SK-N-SH (cell line): ENCODE measurements at regions not wholly inside any gene's neighbourhood (a gene's known extent, or its start where the extent isn't known, plus 50 kb on each side); places are given as distances from the start of the nearest gene placed in this dataset.

ENCODE experiments used
- CHD2 ChIP-seq: fragments of 150-350 bp; IDR thresholded peaks from 2 replicates; pipeline ENCODE4 v1.6.1; 2018; ENCODE audit warnings: low read length; ENCODE audit not compliant: partially characterized antibody
- EZH2phosphoT487 ChIP-seq: fragments of 200-600 bp; sonication (generic); IDR thresholded peaks from 2 replicates; pipeline ENCODE4 v1.6.1; 2017; ENCODE audit warnings: low read depth, mixed run types, mild to moderate bottlenecking, antibody characterized with exemption, moderate library complexity, borderline replicate concordance
- JUND ChIP-seq: IDR thresholded peaks from 2 replicates; pipeline ENCODE4 v1.4.0; 2012
- MXI1 ChIP-seq: IDR thresholded peaks from 2 replicates; pipeline ENCODE4 v1.6.1; 2012; ENCODE audit warnings: mild to moderate bottlenecking, low read depth, low read length, improper control_type of control experiment
- NFIC ChIP-seq: IDR thresholded peaks from 2 replicates; pipeline ENCODE4 v1.4.0; 2012; ENCODE audit warnings: borderline replicate concordance
- RCOR1 ChIP-seq: fragments of 150-350 bp; IDR thresholded peaks from 2 replicates; pipeline ENCODE4 v1.6.1; 2017; ENCODE audit warnings: antibody characterized with exemption, low read length
- RXRA ChIP-seq: IDR thresholded peaks from 2 replicates; pipeline ENCODE4 v1.4.0; 2012; ENCODE audit warnings: low read depth, mild to moderate bottlenecking, borderline replicate concordance
- SIN3A ChIP-seq: IDR thresholded peaks from 2 replicates; pipeline ENCODE4 v1.6.1; 2012; ENCODE audit warnings: low read depth, mild to moderate bottlenecking, low read length, moderate library complexity, borderline replicate concordance
- TAF1 ChIP-seq: IDR thresholded peaks from 2 replicates; pipeline ENCODE4 v1.6.1; 2012; ENCODE audit warnings: low read depth, mild to moderate bottlenecking, low read length, moderate library complexity, borderline replicate concordance
- TF ChIP-seq, protein P1 (sequence below): fragments of 200-600 bp; sonication (generic); IDR thresholded peaks from 2 replicates; pipeline ENCODE4 v1.6.1; 2017; ENCODE audit warnings: antibody characterized with exemption, mild to moderate bottlenecking, moderate library complexity
- TF ChIP-seq, protein P2 (sequence below): IDR thresholded peaks from 2 replicates; pipeline ENCODE4 v1.6.1; 2012; ENCODE audit warnings: mild to moderate bottlenecking, low read depth, low read length, moderate library complexity
- TF ChIP-seq, protein P3 (sequence below): IDR thresholded peaks from 2 replicates; pipeline ENCODE4 v1.4.0; 2012; ENCODE audit warnings: low read depth

DNA sequence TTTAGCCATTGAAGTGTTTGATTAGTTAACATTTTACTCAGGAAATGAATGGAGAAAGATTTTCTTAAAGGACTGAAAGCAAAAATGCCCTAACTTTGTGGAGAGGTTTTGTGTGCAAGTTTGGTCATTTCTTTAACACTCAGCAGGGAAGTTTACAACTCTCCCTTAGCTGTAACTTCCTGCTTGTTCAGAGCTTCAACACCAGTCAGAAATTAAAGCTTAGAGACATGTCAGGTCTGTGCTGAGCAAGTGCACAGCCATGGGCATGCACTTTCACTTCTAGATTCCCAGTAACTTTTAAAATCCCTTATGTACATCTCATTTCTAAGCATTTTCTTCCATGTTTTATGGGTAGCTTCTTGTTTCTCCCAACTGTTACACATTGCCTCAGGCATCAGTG lies 326.0 kb downstream of the ACTRT1 start:
- TF ChIP-seq EZH2phosphoT487, result no peak
- TF ChIP-seq, protein P1, sequence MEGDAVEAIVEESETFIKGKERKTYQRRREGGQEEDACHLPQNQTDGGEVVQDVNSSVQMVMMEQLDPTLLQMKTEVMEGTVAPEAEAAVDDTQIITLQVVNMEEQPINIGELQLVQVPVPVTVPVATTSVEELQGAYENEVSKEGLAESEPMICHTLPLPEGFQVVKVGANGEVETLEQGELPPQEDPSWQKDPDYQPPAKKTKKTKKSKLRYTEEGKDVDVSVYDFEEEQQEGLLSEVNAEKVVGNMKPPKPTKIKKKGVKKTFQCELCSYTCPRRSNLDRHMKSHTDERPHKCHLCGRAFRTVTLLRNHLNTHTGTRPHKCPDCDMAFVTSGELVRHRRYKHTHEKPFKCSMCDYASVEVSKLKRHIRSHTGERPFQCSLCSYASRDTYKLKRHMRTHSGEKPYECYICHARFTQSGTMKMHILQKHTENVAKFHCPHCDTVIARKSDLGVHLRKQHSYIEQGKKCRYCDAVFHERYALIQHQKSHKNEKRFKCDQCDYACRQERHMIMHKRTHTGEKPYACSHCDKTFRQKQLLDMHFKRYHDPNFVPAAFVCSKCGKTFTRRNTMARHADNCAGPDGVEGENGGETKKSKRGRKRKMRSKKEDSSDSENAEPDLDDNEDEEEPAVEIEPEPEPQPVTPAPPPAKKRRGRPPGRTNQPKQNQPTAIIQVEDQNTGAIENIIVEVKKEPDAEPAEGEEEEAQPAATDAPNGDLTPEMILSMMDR, result no peak
- TF ChIP-seq, protein P2, sequence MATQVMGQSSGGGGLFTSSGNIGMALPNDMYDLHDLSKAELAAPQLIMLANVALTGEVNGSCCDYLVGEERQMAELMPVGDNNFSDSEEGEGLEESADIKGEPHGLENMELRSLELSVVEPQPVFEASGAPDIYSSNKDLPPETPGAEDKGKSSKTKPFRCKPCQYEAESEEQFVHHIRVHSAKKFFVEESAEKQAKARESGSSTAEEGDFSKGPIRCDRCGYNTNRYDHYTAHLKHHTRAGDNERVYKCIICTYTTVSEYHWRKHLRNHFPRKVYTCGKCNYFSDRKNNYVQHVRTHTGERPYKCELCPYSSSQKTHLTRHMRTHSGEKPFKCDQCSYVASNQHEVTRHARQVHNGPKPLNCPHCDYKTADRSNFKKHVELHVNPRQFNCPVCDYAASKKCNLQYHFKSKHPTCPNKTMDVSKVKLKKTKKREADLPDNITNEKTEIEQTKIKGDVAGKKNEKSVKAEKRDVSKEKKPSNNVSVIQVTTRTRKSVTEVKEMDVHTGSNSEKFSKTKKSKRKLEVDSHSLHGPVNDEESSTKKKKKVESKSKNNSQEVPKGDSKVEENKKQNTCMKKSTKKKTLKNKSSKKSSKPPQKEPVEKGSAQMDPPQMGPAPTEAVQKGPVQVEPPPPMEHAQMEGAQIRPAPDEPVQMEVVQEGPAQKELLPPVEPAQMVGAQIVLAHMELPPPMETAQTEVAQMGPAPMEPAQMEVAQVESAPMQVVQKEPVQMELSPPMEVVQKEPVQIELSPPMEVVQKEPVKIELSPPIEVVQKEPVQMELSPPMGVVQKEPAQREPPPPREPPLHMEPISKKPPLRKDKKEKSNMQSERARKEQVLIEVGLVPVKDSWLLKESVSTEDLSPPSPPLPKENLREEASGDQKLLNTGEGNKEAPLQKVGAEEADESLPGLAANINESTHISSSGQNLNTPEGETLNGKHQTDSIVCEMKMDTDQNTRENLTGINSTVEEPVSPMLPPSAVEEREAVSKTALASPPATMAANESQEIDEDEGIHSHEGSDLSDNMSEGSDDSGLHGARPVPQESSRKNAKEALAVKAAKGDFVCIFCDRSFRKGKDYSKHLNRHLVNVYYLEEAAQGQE, result no peak
- TF ChIP-seq RXRA, result no peak
- TF ChIP-seq, protein P3, sequence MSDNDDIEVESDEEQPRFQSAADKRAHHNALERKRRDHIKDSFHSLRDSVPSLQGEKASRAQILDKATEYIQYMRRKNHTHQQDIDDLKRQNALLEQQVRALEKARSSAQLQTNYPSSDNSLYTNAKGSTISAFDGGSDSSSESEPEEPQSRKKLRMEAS, result no peak
- no peak for TF ChIP-seq TAF1
- TF ChIP-seq NFIC, result no peak
- no peak for TF ChIP-seq RCOR1
- no peak for TF ChIP-seq SIN3A
- TF ChIP-seq CHD2, result no peak
- no peak for TF ChIP-seq JUND
- TF ChIP-seq MXI1, result no peak
